ENCODE measurements at regions not wholly inside any gene's neighbourhood (a gene's known extent, or its start where the extent isn't known, plus 50 kb on each side); places are given as distances from the start of the nearest gene placed in this dataset.
"Not testable (repeated sequence)": the region's sequence is repeated elsewhere in the genome, so short reads cannot be mapped to it uniquely, and the experiment has no call there.

- DNase-seq: no peak
Observed at GRCh38 chrX:53883196-53883595, 161.1 kb downstream of the PHF8 start.

GRCh38 chrX:53882331-53882730 lies 161.9 kb downstream of the PHF8 start:
- DNase-seq: no peak

GRCh38 chrX:53880786-53881185 lies 163.5 kb downstream of the PHF8 start:
- not testable (repeated sequence) for DNase-seq

GRCh38 chrX:53859890-53860289 lies 173.4 kb upstream of the HUWE1 start:
- no peak for DNase-seq

- peak in 1 of 2 experiments; percentile 5 for DNase-seq
Observed at GRCh38 chrX:53831662-53832635, 145.4 kb upstream of the HUWE1 start.

GRCh38 chrX:53824686-53825085 lies 138.2 kb upstream of the HUWE1 start:
- no peak for DNase-seq

- not testable (repeated sequence) for DNase-seq
Observed at GRCh38 chrX:53818115-53818514, 131.6 kb upstream of the HUWE1 start.

- DNase-seq: no peak
Observed at GRCh38 chrX:53817548-53817947, 131.0 kb upstream of the HUWE1 start.

- DNase-seq: no peak
Observed at GRCh38 chrX:53813670-53814440, 127.3 kb upstream of the HUWE1 start.

- DNase-seq: no peak
Observed at GRCh38 chrX:53798281-53798680, 111.8 kb upstream of the HUWE1 start.

- DNase-seq: no peak
Observed at GRCh38 chrX:53795576-53795975, 109.1 kb upstream of the HUWE1 start.

- no peak for DNase-seq
Observed at GRCh38 chrX:53794181-53794580, 107.7 kb upstream of the HUWE1 start.

GRCh38 chrX:53768865-53769264 lies 82.3 kb upstream of the HUWE1 start:
- DNase-seq: no peak

- DNase-seq: no peak
Observed at GRCh38 chrX:53768451-53768850, 81.9 kb upstream of the HUWE1 start.

- no peak for DNase-seq
Observed at GRCh38 chrX:53767544-53767943, 81.0 kb upstream of the HUWE1 start.

- not testable (repeated sequence) for DNase-seq
Observed at GRCh38 chrX:53757181-53757580, 70.7 kb upstream of the HUWE1 start.

- no peak for DNase-seq
Observed at GRCh38 chrX:53746718-53747117, 60.2 kb upstream of the HUWE1 start.

- DNase-seq: no peak
Observed at GRCh38 chrX:53743244-53743643, 56.7 kb upstream of the HUWE1 start.

- no peak for DNase-seq
Observed at GRCh38 chrX:53738370-53738906, 51.9 kb upstream of the HUWE1 start.
